Brain microvascular endothelial cell (primary cell): ENCODE measurements at regions not wholly inside any gene's neighbourhood (a gene's known extent, or its start where the extent isn't known, plus 50 kb on each side); places are given as distances from the start of the nearest gene placed in this dataset.

Source experiments
- DNase-seq: peaks from one replicate; pipeline ENCODE4 v3.0.0-alpha.2; 2020
- H3K27ac ChIP-seq: fragments of 250-450 bp; sonication (Bioruptor Pico); 2 replicates; pipeline ENCODE4 v1.5.1; 2020; ENCODE audit warnings: mild to moderate bottlenecking, moderate library complexity
- H3K27me3 ChIP-seq: fragments of 250-450 bp; sonication (Bioruptor Pico); replicated peaks from 2 replicates; pipeline ENCODE4 v1.5.1; 2020; ENCODE audit warnings: mild to moderate bottlenecking
- H3K36me3 ChIP-seq: fragments of 250-450 bp; sonication (Bioruptor Pico); replicated peaks from 2 replicates; pipeline ENCODE4 v1.5.1; 2020; ENCODE audit warnings: mild to moderate bottlenecking
- H3K4me3 ChIP-seq: 2 replicates; pipeline ENCODE4 v1.5.1; 2011; ENCODE audit warnings: low read depth, mild to moderate bottlenecking, control low read depth, low read length, moderate library complexity
- in situ Hi-C: cut with HindIII; loops from 2 replicates; pipeline ENCODE4 v1.10.0; 2017; ENCODE audit warnings: low sequenced_read_pairs, low pct_ligation_motif_present
- TF ChIP-seq, protein P1 (sequence below): IDR thresholded peaks from 2 replicates; pipeline ENCODE4 v1.5.1; 2011; ENCODE audit warnings: low read depth, mild to moderate bottlenecking, moderate library complexity, low read length, control low read depth, inconsistent platforms; ENCODE audit errors: missing control alignments

DNA sequence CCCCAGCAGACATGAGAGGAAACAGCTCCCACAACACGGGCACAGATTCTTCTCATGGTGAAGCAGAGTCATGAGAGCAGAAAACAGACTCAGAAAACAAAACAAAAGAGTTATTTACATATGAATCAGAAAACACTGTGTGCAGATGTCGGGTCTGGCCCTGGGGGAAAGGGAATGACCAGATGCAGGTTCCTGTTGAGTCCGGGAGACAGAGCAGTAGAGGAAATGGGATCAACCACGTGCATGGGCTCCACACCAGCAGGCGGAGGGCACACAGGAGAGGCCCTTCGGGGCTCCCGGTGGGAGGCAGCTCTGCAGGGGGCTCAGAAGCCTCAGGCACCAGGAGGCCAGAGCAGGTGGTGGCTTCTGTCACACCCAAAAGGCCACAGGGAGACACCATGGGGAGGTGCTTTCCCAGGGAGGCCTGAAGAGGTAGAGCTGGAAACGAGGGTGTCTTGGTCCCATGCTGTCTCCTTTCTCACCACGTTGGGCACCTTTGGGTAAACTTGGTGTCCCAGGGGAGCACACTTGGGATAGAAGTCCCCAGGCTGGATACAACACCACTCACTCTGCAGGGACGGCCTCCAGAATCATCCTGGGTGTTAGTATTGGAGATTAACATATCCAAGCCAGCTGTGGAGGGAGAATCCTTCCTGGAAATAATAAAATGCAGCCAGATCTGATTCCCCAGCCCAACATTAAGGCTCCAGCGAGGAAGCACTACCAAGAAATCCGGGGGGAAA, 764.7 kb downstream of the BRD1 start:
- TF ChIP-seq, protein P1, sequence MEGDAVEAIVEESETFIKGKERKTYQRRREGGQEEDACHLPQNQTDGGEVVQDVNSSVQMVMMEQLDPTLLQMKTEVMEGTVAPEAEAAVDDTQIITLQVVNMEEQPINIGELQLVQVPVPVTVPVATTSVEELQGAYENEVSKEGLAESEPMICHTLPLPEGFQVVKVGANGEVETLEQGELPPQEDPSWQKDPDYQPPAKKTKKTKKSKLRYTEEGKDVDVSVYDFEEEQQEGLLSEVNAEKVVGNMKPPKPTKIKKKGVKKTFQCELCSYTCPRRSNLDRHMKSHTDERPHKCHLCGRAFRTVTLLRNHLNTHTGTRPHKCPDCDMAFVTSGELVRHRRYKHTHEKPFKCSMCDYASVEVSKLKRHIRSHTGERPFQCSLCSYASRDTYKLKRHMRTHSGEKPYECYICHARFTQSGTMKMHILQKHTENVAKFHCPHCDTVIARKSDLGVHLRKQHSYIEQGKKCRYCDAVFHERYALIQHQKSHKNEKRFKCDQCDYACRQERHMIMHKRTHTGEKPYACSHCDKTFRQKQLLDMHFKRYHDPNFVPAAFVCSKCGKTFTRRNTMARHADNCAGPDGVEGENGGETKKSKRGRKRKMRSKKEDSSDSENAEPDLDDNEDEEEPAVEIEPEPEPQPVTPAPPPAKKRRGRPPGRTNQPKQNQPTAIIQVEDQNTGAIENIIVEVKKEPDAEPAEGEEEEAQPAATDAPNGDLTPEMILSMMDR, result no peak
- Histone ChIP-seq H3K36me3 (no peaks in the 10 kb centered on the region), H3K4me3 (no peak overlapping the region), H3K27me3 (no peaks in the 10 kb centered on the region), H3K27ac (no peak overlapping the region)
- no peak for DNase-seq
- in situ Hi-C loops, result no loop called here

DNA sequence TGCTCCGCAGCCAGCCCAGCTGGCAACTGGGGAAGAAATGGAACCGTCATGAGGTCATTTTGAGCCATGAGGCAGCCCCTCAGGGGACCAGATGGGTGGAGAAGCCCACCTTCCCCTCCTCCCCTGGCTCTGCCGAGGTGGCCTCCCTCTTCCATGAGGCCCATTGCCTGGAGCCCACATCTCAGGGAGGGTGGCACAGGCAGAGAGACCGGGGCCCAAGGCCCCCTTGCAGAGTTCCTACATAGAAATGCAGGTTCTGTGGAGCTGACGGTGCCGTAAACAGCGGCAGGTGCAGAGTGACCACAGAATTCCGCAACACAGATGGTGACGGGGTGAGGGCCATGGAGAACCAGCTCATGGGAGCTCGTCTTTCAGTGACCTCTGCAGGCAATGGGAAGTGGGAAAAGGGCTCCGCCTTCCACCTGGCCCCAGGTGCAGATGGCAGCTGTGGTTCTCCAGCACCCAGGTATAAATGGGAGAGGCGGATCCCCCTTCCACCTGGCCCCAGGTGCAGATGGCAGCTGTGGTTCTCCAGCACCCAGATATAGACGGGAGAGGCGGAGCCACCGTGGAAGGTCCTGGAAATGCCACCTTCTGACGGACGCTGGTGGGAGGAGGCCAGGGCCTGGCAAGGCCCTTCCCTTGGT, 765.4 kb downstream of the BRD1 start:
- no peak overlapping the region for H3K4me3 ChIP-seq
- H3K36me3 ChIP-seq, result no peaks in the 10 kb centered on the region
- H3K27ac ChIP-seq, result no peak overlapping the region
- DNase-seq, result no peak
- TF ChIP-seq, protein P1, result no peak
- H3K27me3 ChIP-seq, result no peaks in the 10 kb centered on the region
- in situ Hi-C loops, result no loop called here

DNA sequence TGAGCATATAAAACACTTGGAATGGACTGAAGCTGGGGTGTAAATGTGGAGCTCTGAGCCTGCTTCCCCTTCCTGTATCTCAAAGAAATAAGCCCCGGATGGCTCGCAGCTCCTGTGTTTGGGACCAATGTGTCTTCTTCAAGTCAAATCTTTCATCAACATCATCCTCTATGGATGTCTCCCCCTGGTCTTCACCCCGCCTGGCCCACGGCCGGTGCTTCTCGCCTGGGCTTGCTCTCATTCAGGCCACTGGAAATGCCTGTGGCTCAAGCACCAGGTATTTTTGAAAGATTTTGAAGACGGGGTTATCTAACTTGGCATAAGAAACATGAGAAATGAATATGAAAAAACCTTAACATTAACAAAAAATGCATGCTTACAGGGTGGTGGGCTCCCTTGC, 769.8 kb downstream of the BRD1 start:
- TF ChIP-seq, protein P1, result no peak
- no peak overlapping the region for H3K27ac ChIP-seq
- no peak overlapping the region for H3K4me3 ChIP-seq
- in situ Hi-C loops, result no loop called here
- H3K36me3 ChIP-seq, result no peaks in the 10 kb centered on the region
- no peaks in the 10 kb centered on the region for H3K27me3 ChIP-seq
- no peak for DNase-seq

DNA sequence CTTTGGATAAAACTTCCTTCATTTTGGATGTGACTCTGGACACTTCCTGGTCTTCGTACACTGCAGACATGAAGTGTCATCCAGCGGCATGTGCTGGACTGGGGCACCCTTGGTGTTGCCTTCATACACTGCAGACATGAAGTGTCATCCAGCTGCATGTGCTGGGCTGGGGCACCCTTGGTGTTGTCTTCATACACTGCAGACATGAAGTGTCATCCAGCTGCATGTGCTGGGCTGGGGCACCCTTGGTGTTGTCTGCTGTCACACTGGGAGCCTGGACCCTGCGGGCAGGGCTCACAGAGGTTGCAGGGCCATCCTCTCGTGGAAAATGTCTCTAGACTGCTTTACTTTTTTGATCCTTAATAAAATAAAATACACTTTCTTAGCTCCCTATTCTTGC, 771.4 kb downstream of the BRD1 start:
- TF ChIP-seq, protein P1, result no peak
- Histone ChIP-seq H3K4me3 (no peak overlapping the region), H3K27ac (no peak overlapping the region), H3K36me3 (no peaks in the 10 kb centered on the region), H3K27me3 (no peaks in the 10 kb centered on the region)
- in situ Hi-C loops, result no loop called here
- DNase-seq, result no peak

DNA sequence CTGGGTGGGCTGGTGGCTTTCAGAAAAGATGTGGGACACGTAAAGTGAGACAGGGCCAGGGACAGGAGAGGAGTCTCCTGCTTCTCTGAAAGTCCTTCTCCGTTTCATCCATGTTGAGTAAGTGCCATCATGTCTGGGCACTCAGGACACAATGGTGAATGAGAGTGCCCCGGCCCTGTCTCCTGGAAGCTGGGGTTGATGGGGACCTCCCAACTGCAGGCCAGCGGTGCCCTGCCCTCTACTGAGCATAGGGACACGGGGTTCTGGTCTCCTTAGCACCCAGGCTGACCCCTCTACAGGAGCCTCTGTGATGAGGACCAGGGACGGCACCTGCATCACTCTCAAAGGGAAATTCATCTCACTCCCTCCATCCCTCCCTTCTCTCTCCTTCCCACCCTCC, 772.3 kb downstream of the BRD1 start:
- Histone ChIP-seq H3K36me3 (no peaks in the 10 kb centered on the region), H3K27ac (no peak overlapping the region), H3K4me3 (no peak overlapping the region), H3K27me3 (no peaks in the 10 kb centered on the region)
- in situ Hi-C loops, result no loop called here
- TF ChIP-seq, protein P1, result no peak
- DNase-seq, result no peak
